ENCODE measurements at regions not wholly inside any gene's neighbourhood (a gene's known extent, or its start where the extent isn't known, plus 50 kb on each side); places are given as distances from the start of the nearest gene placed in this dataset.

DNA sequence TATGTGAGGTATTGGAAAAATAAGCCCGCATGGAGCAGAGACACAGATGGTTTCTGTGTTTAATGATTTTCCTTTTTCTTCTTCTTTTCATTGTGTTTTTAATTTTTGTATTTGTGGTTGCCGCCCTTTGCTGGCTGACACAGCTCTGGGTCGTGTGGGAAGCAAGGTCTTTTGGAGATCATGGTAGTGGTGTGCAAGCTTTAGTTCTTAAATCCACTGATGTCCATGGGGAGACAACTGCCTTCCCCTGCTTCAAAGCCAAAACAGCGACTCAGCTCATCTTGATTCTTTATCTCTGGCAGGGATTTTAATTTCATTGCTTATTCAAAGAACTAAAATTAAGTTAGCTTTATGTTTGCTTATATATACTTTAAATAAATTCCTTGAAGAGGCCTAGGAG, 711.3 kb upstream of the SGCG start:
- intact Hi-C loops (cut with micrococcal nuclease), result no loop called here
- ATAC-seq, result no peak
- no TSS peak for BruUV-seq (replicated peaks)

GRCh38 chr13:22470075-22470474, 710.7 kb upstream of the SGCG start:
- Histone ChIP-seq H4K20me1 (ENCODE audit: low read length) (no peaks in the 10 kb centered on the region), H2AFZ (ENCODE audit: low read length) (no peak overlapping the region), H3K36me3 (ENCODE audit: low read depth, low read length) (no peaks in the 10 kb centered on the region), H3K4me1 (ENCODE audit: insufficient read depth, low read length) (no peaks in the 10 kb centered on the region), H3K4me3 (ENCODE audit: low read length) (no peak overlapping the region), H3K9ac (ENCODE audit: low read length) (no peak overlapping the region), H3F3A (ENCODE audit: low read length, unreplicated experiment) (no peaks in the 10 kb centered on the region), H3K9me2 (replicated peaks; ENCODE audit: low read length) (no peaks in the 10 kb centered on the region), H3K9me3 (ENCODE audit: low read length) (no peaks in the 10 kb centered on the region), H3K27me3 (ENCODE audit: low read length) (no peaks in the 10 kb centered on the region), H3K27ac (ENCODE audit: low read length) (no peak overlapping the region), H3K79me2 (ENCODE audit: low read length) (no peaks in the 10 kb centered on the region), H3K4me2 (ENCODE audit: low read length) (no peak overlapping the region)
- no TSS peak for BruUV-seq (replicated peaks)
- intact Hi-C loops (cut with micrococcal nuclease), result no loop called here
- TF ChIP-seq EZH2 (IDR thresholded peaks at IDR 0.05; ENCODE audit: low read length, unreplicated experiment) (no peak), EZH2phosphoT487 (IDR thresholded peaks at IDR 0.05; ENCODE audit: borderline replicate concordance, low read length) (no peak)
- TF ChIP-seq, protein P1, sequence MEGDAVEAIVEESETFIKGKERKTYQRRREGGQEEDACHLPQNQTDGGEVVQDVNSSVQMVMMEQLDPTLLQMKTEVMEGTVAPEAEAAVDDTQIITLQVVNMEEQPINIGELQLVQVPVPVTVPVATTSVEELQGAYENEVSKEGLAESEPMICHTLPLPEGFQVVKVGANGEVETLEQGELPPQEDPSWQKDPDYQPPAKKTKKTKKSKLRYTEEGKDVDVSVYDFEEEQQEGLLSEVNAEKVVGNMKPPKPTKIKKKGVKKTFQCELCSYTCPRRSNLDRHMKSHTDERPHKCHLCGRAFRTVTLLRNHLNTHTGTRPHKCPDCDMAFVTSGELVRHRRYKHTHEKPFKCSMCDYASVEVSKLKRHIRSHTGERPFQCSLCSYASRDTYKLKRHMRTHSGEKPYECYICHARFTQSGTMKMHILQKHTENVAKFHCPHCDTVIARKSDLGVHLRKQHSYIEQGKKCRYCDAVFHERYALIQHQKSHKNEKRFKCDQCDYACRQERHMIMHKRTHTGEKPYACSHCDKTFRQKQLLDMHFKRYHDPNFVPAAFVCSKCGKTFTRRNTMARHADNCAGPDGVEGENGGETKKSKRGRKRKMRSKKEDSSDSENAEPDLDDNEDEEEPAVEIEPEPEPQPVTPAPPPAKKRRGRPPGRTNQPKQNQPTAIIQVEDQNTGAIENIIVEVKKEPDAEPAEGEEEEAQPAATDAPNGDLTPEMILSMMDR (conservative IDR thresholded peaks at IDR 0.05; ENCODE audit: low read depth, low read length), result no peak
- no peak for ATAC-seq
- ChIA-PET POLR2A (ENCODE audit: unreplicated experiment) (no interaction called here), CTCF (no interaction called here)
- no peak for DNase-seq

More for the DNA sequence above, 711.3 kb upstream of the SGCG start:
- H3K4me3 ChIP-seq (ENCODE audit: low read length), result no peak overlapping the region
- no peaks in the 10 kb centered on the region for H3K79me2 ChIP-seq (ENCODE audit: low read length)
- ChIA-PET CTCF (no interaction called here), POLR2A (ENCODE audit: unreplicated experiment) (no interaction called here)
- DNase-seq, result no peak
- no peaks in the 10 kb centered on the region for H3K9me2 ChIP-seq (replicated peaks; ENCODE audit: low read length)
- H2AFZ ChIP-seq (ENCODE audit: low read length), result no peak overlapping the region
- H3K4me2 ChIP-seq (ENCODE audit: low read length), result no peak overlapping the region
- no peaks in the 10 kb centered on the region for H4K20me1 ChIP-seq (ENCODE audit: low read length)
- H3K27ac ChIP-seq (ENCODE audit: low read length), result no peak overlapping the region
- H3K4me1 ChIP-seq (ENCODE audit: insufficient read depth, low read length), result no peaks in the 10 kb centered on the region
- H3K36me3 ChIP-seq (ENCODE audit: low read depth, low read length), result no peaks in the 10 kb centered on the region
- H3F3A ChIP-seq (ENCODE audit: low read length, unreplicated experiment), result no peaks in the 10 kb centered on the region
- no peak for TF ChIP-seq EZH2 (IDR thresholded peaks at IDR 0.05; ENCODE audit: low read length, unreplicated experiment)
- TF ChIP-seq, protein P1 (conservative IDR thresholded peaks at IDR 0.05; ENCODE audit: low read depth, low read length), result no peak
- TF ChIP-seq EZH2phosphoT487 (IDR thresholded peaks at IDR 0.05; ENCODE audit: borderline replicate concordance, low read length), result no peak
- no peaks in the 10 kb centered on the region for H3K27me3 ChIP-seq (ENCODE audit: low read length)
- no peaks in the 10 kb centered on the region for H3K9me3 ChIP-seq (ENCODE audit: low read length)
- no peak overlapping the region for H3K9ac ChIP-seq (ENCODE audit: low read length)

DNA sequence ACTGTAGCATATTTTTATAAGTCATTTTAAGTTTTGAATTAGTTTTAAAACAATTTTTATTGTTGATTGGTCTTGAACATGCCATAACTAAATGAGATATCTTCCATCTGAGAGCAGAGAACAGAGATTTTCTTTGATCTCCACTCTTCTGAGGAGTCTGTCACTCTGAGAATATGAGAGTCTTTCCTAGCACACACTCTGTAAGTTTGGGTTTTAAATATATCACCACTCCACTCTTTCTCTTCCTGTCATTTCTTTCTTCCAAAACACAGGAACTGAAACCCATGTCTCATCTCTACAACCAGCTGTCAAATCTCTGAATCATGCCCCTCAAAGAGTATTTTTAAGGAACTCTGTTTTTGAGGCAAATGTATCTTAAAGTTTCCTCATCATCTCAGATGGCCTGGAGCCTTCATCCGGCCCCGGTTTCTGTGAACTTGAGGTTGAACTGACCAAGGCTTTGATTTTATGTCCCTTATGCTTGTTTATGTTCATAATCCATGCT, 698.2 kb upstream of the SGCG start:
- H3K4me2 ChIP-seq (ENCODE audit: low read length), result no peak overlapping the region
- no peaks in the 10 kb centered on the region for H4K20me1 ChIP-seq (ENCODE audit: low read length)
- no peak for DNase-seq
- BruUV-seq (replicated peaks), result no TSS peak
- H3K9me2 ChIP-seq (replicated peaks; ENCODE audit: low read length), result no peaks in the 10 kb centered on the region
- H3K4me1 ChIP-seq (ENCODE audit: insufficient read depth, low read length), result no peaks in the 10 kb centered on the region
- H3K27ac ChIP-seq (ENCODE audit: low read length), result no peak overlapping the region
- H3K4me3 ChIP-seq (ENCODE audit: low read length), result no peak overlapping the region
- CTCF ChIA-PET, result no interaction called here
- H3F3A ChIP-seq (ENCODE audit: low read length, unreplicated experiment), result no peaks in the 10 kb centered on the region
- H3K36me3 ChIP-seq (ENCODE audit: low read depth, low read length), result no peaks in the 10 kb centered on the region
- ATAC-seq, result no peak
- H3K27me3 ChIP-seq (ENCODE audit: low read length), result no peaks in the 10 kb centered on the region
- TF ChIP-seq EZH2 (IDR thresholded peaks at IDR 0.05; ENCODE audit: low read length, unreplicated experiment) (no peak), EZH2phosphoT487 (IDR thresholded peaks at IDR 0.05; ENCODE audit: borderline replicate concordance, low read length) (no peak)
- TF ChIP-seq, protein P1 (conservative IDR thresholded peaks at IDR 0.05; ENCODE audit: low read depth, low read length), result no peak
- H2AFZ ChIP-seq (ENCODE audit: low read length), result no peak overlapping the region
- POLR2A ChIA-PET (ENCODE audit: unreplicated experiment), result no interaction called here
- H3K79me2 ChIP-seq (ENCODE audit: low read length), result no peaks in the 10 kb centered on the region
- no peak overlapping the region for H3K9ac ChIP-seq (ENCODE audit: low read length)
- H3K9me3 ChIP-seq (ENCODE audit: low read length), result no peaks in the 10 kb centered on the region
- intact Hi-C loops (cut with micrococcal nuclease), result no loop called here
